OCI-M1 (cell line): ENCODE measurements at regions not wholly inside any gene's neighbourhood (a gene's known extent, or its start where the extent isn't known, plus 50 kb on each side); places are given as distances from the start of the nearest gene placed in this dataset.
"Not testable (repeated sequence)": the region's sequence is repeated elsewhere in the genome, so short reads cannot be mapped to it uniquely, and the experiment has no call there.

ENCODE experiments used
- DNase-seq: peaks from one replicate; lab custom pipeline; 2025; lab: John Stamatoyannopoulos, UW

GRCh38 chr5:71822065-71822464 is 103.0 kb downstream of the CARTPT start:
- DNase-seq = not testable (repeated sequence)

GRCh38 chr5:71825992-71826391 is 106.9 kb downstream of the CARTPT start:
- peak; percentile 5 for DNase-seq

GRCh38 chr5:71828291-71829040 is 109.4 kb downstream of the CARTPT start:
- peak; percentile 8 for DNase-seq

GRCh38 chr5:71829206-71829605 is 110.1 kb downstream of the CARTPT start:
- no peak for DNase-seq

GRCh38 chr5:71830681-71831539 is 111.8 kb downstream of the CARTPT start:
- peak; percentile 10 for DNase-seq

GRCh38 chr5:71832812-71833715 is 114.0 kb downstream of the CARTPT start:
- no peak for DNase-seq

GRCh38 chr5:71834601-71835000 is 115.5 kb downstream of the CARTPT start:
- DNase-seq = no peak

GRCh38 chr5:71836084-71836483 is 117.0 kb downstream of the CARTPT start:
- no peak for DNase-seq

GRCh38 chr5:71836559-71837112 is 117.6 kb downstream of the CARTPT start:
- peak; percentile 6 for DNase-seq

- DNase-seq = no peak
These were observed 119.2 kb downstream of the CARTPT start for GRCh38 chr5:71838286-71838685.

- no peak for DNase-seq
These were observed 120.2 kb downstream of the CARTPT start for GRCh38 chr5:71839096-71839884.

- no peak for DNase-seq
These were observed 122.0 kb downstream of the CARTPT start for GRCh38 chr5:71841107-71841506.

- DNase-seq = no peak
These were observed 124.0 kb downstream of the CARTPT start for GRCh38 chr5:71843111-71843510.

- no peak for DNase-seq
These were observed 125.8 kb downstream of the CARTPT start for GRCh38 chr5:71844862-71845261.

- no peak for DNase-seq
These were observed 140.4 kb downstream of the CARTPT start for GRCh38 chr5:71859515-71859914.

GRCh38 chr5:71860048-71860447 is 141.0 kb downstream of the CARTPT start:
- DNase-seq = no peak

- DNase-seq = no peak
These were observed 142.6 kb downstream of the CARTPT start for GRCh38 chr5:71861682-71862081.

GRCh38 chr5:71862087-71862486 is 143.0 kb downstream of the CARTPT start:
- no peak for DNase-seq

- DNase-seq = no peak
These were observed 143.5 kb downstream of the CARTPT start for GRCh38 chr5:71862507-71863060.

- DNase-seq = no peak
These were observed 145.9 kb downstream of the CARTPT start for GRCh38 chr5:71864730-71865601.
